GM23338 (cell line): ENCODE measurements at regions not wholly inside any gene's neighbourhood (a gene's known extent, or its start where the extent isn't known, plus 50 kb on each side); places are given as distances from the start of the nearest gene placed in this dataset.

Experiments used
- ATAC-seq: fragments of 200-7000 bp; cut with Tn5 transposase; 3 replicates; pipeline ENCODE4 v1.9.1; 2020
- DNase-seq: peaks from one replicate; pipeline ENCODE4 v3.0.0-alpha.2; 2015; ENCODE audit warnings: low spot score
- H2AFZ ChIP-seq: fragments of 200-600 bp; sonication (generic); 2 replicates; pipeline ENCODE4 v1.8.0; 2016; ENCODE audit warnings: antibody characterized with exemption, mild to moderate bottlenecking, moderate library complexity
- H3F3A ChIP-seq: fragments of 200-600 bp; sonication (generic); replicated peaks from 2 replicates; pipeline ENCODE4 v1.8.0; 2017; ENCODE audit warnings: antibody characterized with exemption, mixed run types, low read depth
- H3K27ac ChIP-seq: fragments of 200-600 bp; sonication (generic); 2 replicates; pipeline ENCODE4 v1.6.1; 2016; ENCODE audit warnings: low read depth
- H3K27me3 ChIP-seq: fragments of 200-600 bp; sonication (generic); 2 replicates; pipeline ENCODE4 v1.8.0; 2016; ENCODE audit warnings: mild to moderate bottlenecking, mixed run types, moderate library complexity; ENCODE audit not compliant: insufficient read depth
- H3K36me3 ChIP-seq: fragments of 200-600 bp; sonication (generic); 2 replicates; pipeline ENCODE4 v1.8.0; 2016; ENCODE audit warnings: mild to moderate bottlenecking; ENCODE audit not compliant: insufficient read depth
- H3K4me1 ChIP-seq: fragments of 200-600 bp; sonication (generic); 2 replicates; pipeline ENCODE4 v1.8.0; 2016; ENCODE audit warnings: mild to moderate bottlenecking, moderate library complexity; ENCODE audit not compliant: insufficient read depth
- H3K4me2 ChIP-seq: fragments of 200-600 bp; sonication (generic); 2 replicates; pipeline ENCODE4 v1.7.1; 2017; ENCODE audit warnings: mixed run types
- H3K4me3 ChIP-seq: fragments of 200-600 bp; sonication (generic); 2 replicates; pipeline ENCODE4 v1.6.1; 2016; ENCODE audit warnings: mixed run types
- H3K79me2 ChIP-seq: fragments of 200-600 bp; sonication (generic); replicated peaks from 2 replicates; pipeline ENCODE4 v1.8.0; 2017; ENCODE audit warnings: mild to moderate bottlenecking; ENCODE audit not compliant: insufficient read depth
- H3K9me2 ChIP-seq: fragments of 200-600 bp; sonication (generic); 2 replicates; pipeline ENCODE4 v1.8.0; 2017; ENCODE audit not compliant: insufficient read depth
- H4K20me1 ChIP-seq: fragments of 200-600 bp; sonication (generic); replicated peaks from 2 replicates; pipeline ENCODE4 v1.8.0; 2017; ENCODE audit warnings: mild to moderate bottlenecking; ENCODE audit not compliant: insufficient read depth
- H3K27ac Mint-ChIP-seq: 2 replicates; pipeline ENCODE4 v1.8.0; 2020; ENCODE audit warnings: inconsistent platforms, mild to moderate bottlenecking, moderate library complexity, mixed read lengths
- H3K27me3 Mint-ChIP-seq: 3 replicates; pipeline ENCODE4 v1.8.0; 2022; ENCODE audit warnings: low read depth, mild to moderate bottlenecking, moderate library complexity, mixed read lengths, inconsistent platforms; ENCODE audit not compliant: insufficient read depth, poor library complexity
- H3K36me3 Mint-ChIP-seq: 3 replicates; pipeline ENCODE4 v1.8.0; 2021; ENCODE audit warnings: low read depth, mild to moderate bottlenecking, inconsistent platforms, moderate library complexity, mixed read lengths
- H3K4me1 Mint-ChIP-seq: 3 replicates; pipeline ENCODE4 v1.8.0; 2020; ENCODE audit warnings: mild to moderate bottlenecking, inconsistent platforms, mixed read lengths
- H3K4me3 Mint-ChIP-seq: 3 replicates; pipeline ENCODE4 v1.8.0; 2021; ENCODE audit warnings: moderate library complexity, mild to moderate bottlenecking, inconsistent platforms, mixed read lengths
- H3K9me3 Mint-ChIP-seq: 3 replicates; pipeline ENCODE4 v1.8.0; 2020; ENCODE audit warnings: moderate library complexity, mild to moderate bottlenecking, inconsistent platforms, mixed read lengths
- CREB1 ChIP-seq: fragments of 250-450 bp; sonication (Bioruptor Pico); IDR thresholded peaks from 2 replicates; pipeline ENCODE4 v1.5.0; 2020; ENCODE audit warnings: low read depth, mild to moderate bottlenecking, moderate library complexity
- CTCF ChIP-seq, 2 experiments: fragments of 200-600 bp in 1 of 2; sonication (generic) in 1 of 2; conservative IDR thresholded peaks; 2 replicates each; pipeline versions ENCODE4 v1.5.1 to v1.6.1; 2016 to 2017; ENCODE audit warnings: antibody characterized with exemption in 2 of 2, low read depth in 2 of 2, mild to moderate bottlenecking in 2 of 2, moderate library complexity in 1 of 2
- JUNB ChIP-seq: IDR thresholded peaks from one replicate; pipeline ENCODE4 v1.6.1; 2016; ENCODE audit warnings: antibody characterized with exemption; ENCODE audit not compliant: unreplicated experiment
- POLR2AphosphoS5 ChIP-seq: IDR thresholded peaks from 2 replicates; pipeline ENCODE4 v1.6.1; 2016; ENCODE audit warnings: antibody characterized with exemption, low read depth
- REST ChIP-seq: IDR thresholded peaks from one replicate; pipeline ENCODE4 v1.6.1; 2018; ENCODE audit warnings: antibody characterized with exemption; ENCODE audit not compliant: unreplicated experiment
- ZNF331 ChIP-seq: fragments of 250-450 bp; sonication (Bioruptor Pico); IDR thresholded peaks from 2 replicates; pipeline ENCODE4 v1.5.0; 2020; ENCODE audit warnings: low read depth, mild to moderate bottlenecking, moderate library complexity
- TF ChIP-seq, protein P1 (sequence below): fragments of 250-450 bp; sonication (Bioruptor Pico); IDR thresholded peaks from 2 replicates; pipeline ENCODE4 v1.5.0; 2020; ENCODE audit warnings: mild to moderate bottlenecking, moderate library complexity

GRCh38 chr3:170804078-170804477 is 65.9 kb downstream of the RPL22L1 start (continued):
- TF ChIP-seq CTCF (conservative IDR thresholded peaks at IDR 0.05; ENCODE audit: low read depth in 2 of 2) (no peak), POLR2AphosphoS5 (no peak), CREB1 (no peak), REST (no peak)

DNA sequence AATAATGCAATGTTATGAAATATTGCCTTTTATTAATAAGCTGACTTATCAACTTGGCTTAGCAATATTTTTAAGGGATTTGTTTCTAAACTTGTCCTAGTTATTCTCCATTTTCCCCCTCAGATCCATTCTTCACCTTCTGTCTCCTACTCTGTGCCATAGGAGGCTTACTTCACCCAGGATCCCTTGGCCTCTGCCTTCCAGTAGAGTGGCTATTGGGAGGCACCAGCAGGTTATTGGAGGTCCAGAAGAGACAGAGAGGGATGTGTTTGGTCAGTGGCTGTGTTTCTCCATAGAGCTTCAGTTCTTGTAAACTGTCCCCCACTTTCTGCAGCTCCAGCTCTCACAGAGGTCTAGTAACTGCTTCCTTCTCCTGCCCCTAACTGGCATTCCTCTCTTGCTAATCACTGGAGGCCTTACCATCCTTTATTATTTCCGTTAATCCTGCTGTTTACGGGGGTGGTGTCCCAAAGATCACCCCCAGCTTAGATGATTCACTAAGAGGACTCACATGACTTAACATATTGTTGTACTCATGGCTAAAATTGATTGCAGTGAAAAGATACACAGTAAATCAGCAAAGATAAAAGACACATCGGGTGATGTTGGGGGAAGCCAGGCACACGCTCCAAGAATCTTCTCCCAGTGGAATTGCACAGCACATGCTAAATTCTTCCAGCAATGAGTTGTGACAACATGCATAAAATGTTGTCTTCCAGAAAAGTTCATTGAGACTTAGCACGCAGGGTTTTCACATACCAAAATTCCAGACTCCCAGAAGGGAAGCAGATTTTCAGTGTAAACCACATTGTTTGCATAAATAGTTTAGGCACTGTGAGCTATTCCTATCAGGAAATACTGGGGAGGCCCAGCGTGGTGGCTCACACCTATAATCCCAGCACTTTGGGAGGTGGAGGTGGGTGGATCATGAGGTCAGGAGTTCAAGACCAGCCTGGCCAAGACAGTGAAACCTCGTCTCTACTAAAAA is 67.5 kb downstream of the RPL22L1 start:
- H3K4me2 ChIP-seq = 0 out of 2 replicates have a peak overlapping the region, but pooled peaks have one; percentile 18
- no peak for DNase-seq
- no peaks in the 10 kb centered on the region for H3K79me2 ChIP-seq
- H3K4me1 ChIP-seq = peaks cover 14% of the 10 kb centered on the region; the same call in 1 of the 2 replicates
- H3K9me2 ChIP-seq = no peaks in the 10 kb centered on the region; the same call in 1 of the 2 replicates
- H3K27me3 Mint-ChIP-seq = no peaks in the 10 kb centered on the region
- ATAC-seq = no peak
- no peaks in the 10 kb centered on the region for H3F3A ChIP-seq
- no peak overlapping the region for H3K4me3 ChIP-seq
- H3K9me3 Mint-ChIP-seq = 0 out of 3 replicates have a peak, but pooled peaks cover 2% of the 10 kb centered on the region
- no peak overlapping the region for H3K27ac Mint-ChIP-seq
- no peaks in the 10 kb centered on the region for H3K36me3 ChIP-seq
- H3K4me3 Mint-ChIP-seq = no peak overlapping the region
- H3K27me3 ChIP-seq = no peaks in the 10 kb centered on the region
- no peaks in the 10 kb centered on the region for H3K36me3 Mint-ChIP-seq
- H4K20me1 ChIP-seq = no peaks in the 10 kb centered on the region
- H3K27ac ChIP-seq = no peak overlapping the region
- H3K4me1 Mint-ChIP-seq = peaks cover 11% of the 10 kb centered on the region; the same call in 2 of the 3 replicates
- no peak overlapping the region for H2AFZ ChIP-seq
- TF ChIP-seq ZNF331 (CRISPR knock-in tag) (no peak), REST (no peak), JUNB (no peak)
- TF ChIP-seq, protein P1, sequence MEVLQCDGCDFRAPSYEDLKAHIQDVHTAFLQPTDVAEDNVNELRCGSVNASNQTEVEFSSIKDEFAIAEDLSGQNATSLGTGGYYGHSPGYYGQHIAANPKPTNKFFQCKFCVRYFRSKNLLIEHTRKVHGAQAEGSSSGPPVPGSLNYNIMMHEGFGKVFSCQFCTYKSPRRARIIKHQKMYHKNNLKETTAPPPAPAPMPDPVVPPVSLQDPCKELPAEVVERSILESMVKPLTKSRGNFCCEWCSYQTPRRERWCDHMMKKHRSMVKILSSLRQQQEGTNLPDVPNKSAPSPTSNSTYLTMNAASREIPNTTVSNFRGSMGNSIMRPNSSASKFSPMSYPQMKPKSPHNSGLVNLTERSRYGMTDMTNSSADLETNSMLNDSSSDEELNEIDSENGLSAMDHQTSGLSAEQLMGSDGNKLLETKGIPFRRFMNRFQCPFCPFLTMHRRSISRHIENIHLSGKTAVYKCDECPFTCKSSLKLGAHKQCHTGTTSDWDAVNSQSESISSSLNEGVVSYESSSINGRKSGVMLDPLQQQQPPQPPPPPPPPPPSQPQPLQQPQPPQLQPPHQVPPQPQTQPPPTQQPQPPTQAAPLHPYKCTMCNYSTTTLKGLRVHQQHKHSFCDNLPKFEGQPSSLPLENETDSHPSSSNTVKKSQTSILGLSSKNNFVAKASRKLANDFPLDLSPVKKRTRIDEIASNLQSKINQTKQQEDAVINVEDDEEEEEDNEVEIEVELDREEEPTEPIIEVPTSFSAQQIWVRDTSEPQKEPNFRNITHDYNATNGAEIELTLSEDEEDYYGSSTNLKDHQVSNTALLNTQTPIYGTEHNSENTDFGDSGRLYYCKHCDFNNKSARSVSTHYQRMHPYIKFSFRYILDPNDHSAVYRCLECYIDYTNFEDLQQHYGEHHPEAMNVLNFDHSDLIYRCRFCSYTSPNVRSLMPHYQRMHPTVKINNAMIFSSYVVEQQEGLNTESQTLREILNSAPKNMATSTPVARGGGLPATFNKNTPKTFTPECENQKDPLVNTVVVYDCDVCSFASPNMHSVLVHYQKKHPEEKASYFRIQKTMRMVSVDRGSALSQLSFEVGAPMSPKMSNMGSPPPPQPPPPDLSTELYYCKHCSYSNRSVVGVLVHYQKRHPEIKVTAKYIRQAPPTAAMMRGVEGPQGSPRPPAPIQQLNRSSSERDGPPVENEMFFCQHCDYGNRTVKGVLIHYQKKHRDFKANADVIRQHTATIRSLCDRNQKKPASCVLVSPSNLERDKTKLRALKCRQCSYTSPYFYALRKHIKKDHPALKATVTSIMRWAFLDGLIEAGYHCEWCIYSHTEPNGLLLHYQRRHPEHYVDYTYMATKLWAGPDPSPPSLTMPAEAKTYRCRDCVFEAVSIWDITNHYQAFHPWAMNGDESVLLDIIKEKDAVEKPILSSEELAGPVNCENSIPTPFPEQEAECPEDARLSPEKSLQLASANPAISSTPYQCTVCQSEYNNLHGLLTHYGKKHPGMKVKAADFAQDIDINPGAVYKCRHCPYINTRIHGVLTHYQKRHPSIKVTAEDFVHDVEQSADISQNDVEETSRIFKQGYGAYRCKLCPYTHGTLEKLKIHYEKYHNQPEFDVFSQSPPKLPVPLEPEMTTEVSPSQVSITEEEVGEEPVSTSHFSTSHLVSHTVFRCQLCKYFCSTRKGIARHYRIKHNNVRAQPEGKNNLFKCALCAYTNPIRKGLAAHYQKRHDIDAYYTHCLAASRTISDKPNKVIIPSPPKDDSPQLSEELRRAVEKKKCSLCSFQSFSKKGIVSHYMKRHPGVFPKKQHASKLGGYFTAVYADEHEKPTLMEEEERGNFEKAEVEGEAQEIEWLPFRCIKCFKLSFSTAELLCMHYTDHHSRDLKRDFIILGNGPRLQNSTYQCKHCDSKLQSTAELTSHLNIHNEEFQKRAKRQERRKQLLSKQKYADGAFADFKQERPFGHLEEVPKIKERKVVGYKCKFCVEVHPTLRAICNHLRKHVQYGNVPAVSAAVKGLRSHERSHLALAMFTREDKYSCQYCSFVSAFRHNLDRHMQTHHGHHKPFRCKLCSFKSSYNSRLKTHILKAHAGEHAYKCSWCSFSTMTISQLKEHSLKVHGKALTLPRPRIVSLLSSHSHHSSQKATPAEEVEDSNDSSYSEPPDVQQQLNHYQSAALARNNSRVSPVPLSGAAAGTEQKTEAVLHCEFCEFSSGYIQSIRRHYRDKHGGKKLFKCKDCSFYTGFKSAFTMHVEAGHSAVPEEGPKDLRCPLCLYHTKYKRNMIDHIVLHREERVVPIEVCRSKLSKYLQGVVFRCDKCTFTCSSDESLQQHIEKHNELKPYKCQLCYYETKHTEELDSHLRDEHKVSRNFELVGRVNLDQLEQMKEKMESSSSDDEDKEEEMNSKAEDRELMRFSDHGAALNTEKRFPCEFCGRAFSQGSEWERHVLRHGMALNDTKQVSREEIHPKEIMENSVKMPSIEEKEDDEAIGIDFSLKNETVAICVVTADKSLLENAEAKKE (CRISPR knock-in tag) = no peak
